ENCODE measurements at regions not wholly inside any gene's neighbourhood (a gene's known extent, or its start where the extent isn't known, plus 50 kb on each side); places are given as distances from the start of the nearest gene placed in this dataset.

- no peak for DNase-seq
Measured at GRCh38 chr9:88737876-88738275, 202.9 kb downstream of the NXNL2 start.

- no peak for DNase-seq
Measured at GRCh38 chr9:88738709-88739108, 203.7 kb downstream of the NXNL2 start.

- DNase-seq = no peak
Measured at GRCh38 chr9:88739373-88739772, 204.4 kb downstream of the NXNL2 start.

GRCh38 chr9:88740844-88741243 lies 205.9 kb downstream of the NXNL2 start:
- DNase-seq = no peak

GRCh38 chr9:88741335-88741734 lies 206.4 kb downstream of the NXNL2 start:
- DNase-seq = no peak

- no peak for DNase-seq
Measured at GRCh38 chr9:88742483-88742882, 207.5 kb downstream of the NXNL2 start.

- DNase-seq = no peak
Measured at GRCh38 chr9:88742905-88743304, 207.9 kb downstream of the NXNL2 start.

- no peak for DNase-seq
Measured at GRCh38 chr9:88745276-88746001, 210.5 kb downstream of the NXNL2 start.

- no peak for DNase-seq
Measured at GRCh38 chr9:88746029-88746742, 211.2 kb downstream of the NXNL2 start.

- no peak for DNase-seq
Measured at GRCh38 chr9:88746743-88747398, 211.9 kb downstream of the NXNL2 start.

GRCh38 chr9:88747768-88748167 lies 212.8 kb downstream of the NXNL2 start:
- no peak for DNase-seq

- DNase-seq = no peak
Measured at GRCh38 chr9:88748566-88749261, 213.7 kb downstream of the NXNL2 start.

GRCh38 chr9:88749420-88749819 lies 214.4 kb downstream of the NXNL2 start:
- DNase-seq = no peak

- no peak for DNase-seq
Measured at GRCh38 chr9:88750832-88751360, 215.9 kb downstream of the NXNL2 start.

GRCh38 chr9:88751781-88752180 lies 216.8 kb downstream of the NXNL2 start:
- no peak for DNase-seq

- DNase-seq = no peak
Measured at GRCh38 chr9:88753691-88754367, 218.9 kb downstream of the NXNL2 start.

GRCh38 chr9:88754452-88754851 lies 219.5 kb downstream of the NXNL2 start:
- DNase-seq = no peak

- no peak for DNase-seq
Measured at GRCh38 chr9:88754886-88755285, 219.9 kb downstream of the NXNL2 start.

- no peak for DNase-seq
Measured at GRCh38 chr9:88757406-88758010, 222.5 kb downstream of the NXNL2 start.

- no peak for DNase-seq
Measured at GRCh38 chr9:88759364-88759763, 224.4 kb downstream of the NXNL2 start.

GRCh38 chr9:88766778-88767503 lies 224.3 kb upstream of the S1PR3 start:
- DNase-seq = no peak

GRCh38 chr9:88767504-88767790 lies 223.8 kb upstream of the S1PR3 start:
- no peak for DNase-seq

All from activated effector memory CD4-positive, alpha-beta T cell treated with anti-CD3 and anti-CD28 coated beads, Interleukin-2, amount 50 U/mL, for 16 hours (primary cell).